HL-60/S4 treated with retinoic acid at 250 ng/mL for 4 days and 3 days (cell line): ENCODE measurements at regions not wholly inside any gene's neighbourhood (a gene's known extent, or its start where the extent isn't known, plus 50 kb on each side); places are given as distances from the start of the nearest gene placed in this dataset.
"Not testable (repeated sequence)": the region's sequence is repeated elsewhere in the genome, so short reads cannot be mapped to it uniquely, and the experiment has no call there.

Experiments
- in situ Hi-C: fragments of 300-500 bp; cut with MboI; formaldehyde crosslinking; loops from 2 replicates; pipeline ENCODE4 v1.7.0; 2022; ENCODE audit warnings: low sequenced_read_pairs

DNA sequence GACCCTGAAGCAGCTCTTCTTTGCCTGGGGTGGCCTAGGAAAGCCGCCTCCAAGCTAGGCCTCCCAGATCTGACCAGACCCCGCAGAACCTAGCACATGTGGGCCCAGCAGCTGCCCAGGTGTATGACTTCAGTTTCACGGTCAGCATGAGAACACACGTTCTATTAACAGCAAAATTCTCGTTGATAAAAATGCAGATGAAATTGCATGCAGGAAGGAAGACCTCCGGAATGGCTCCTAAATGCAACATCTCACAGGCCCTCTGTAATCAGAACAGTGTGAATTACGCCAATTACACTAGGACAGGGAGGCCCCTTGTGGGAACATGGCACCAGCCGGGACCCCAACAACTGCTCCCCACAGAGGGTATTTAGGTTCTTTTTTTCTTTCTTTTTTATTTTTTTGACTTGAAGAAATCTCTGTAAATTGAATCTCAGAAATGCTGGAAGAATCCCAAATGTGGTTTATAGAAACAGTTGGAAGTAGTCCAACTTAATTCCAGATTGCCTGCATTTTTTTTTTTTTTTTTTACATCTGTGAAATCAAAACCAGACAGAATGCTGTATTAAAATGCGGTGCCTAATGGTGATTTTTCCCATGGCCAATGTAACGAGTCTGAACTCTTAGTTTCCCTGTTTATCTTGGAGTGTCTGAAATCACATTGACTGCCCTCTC lies 185.1 kb downstream of the NPIPB11 start:
- in situ Hi-C loops: not testable (repeated sequence)

DNA sequence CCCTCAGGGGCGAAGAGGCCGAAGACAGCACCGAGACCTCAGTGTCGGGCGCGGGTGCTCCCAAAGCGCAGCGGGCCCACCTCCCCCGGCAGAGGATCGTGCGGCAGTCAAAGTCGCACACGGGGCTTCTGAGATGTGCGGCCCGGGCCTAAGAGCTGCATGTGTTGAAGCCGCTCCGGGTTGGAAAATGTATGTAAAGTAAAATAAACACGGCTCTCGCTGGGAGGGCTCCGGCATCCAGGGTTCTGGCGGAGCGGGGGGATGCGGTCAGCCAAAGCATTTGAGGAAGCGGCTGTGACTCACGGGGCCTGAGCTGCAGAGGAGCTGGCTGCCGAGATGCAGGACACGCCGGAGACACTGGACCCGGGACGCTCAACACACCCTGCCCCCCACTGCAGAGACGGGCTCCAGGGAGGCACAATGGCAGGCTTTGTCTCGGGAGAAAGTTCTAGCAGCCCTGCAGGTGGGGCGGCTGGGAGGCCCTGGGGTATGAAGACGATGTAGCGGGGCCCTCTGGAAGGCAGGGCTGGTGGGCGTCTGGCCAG lies 185.8 kb downstream of the NPIPB11 start:
- in situ Hi-C loops: not testable (repeated sequence)

DNA sequence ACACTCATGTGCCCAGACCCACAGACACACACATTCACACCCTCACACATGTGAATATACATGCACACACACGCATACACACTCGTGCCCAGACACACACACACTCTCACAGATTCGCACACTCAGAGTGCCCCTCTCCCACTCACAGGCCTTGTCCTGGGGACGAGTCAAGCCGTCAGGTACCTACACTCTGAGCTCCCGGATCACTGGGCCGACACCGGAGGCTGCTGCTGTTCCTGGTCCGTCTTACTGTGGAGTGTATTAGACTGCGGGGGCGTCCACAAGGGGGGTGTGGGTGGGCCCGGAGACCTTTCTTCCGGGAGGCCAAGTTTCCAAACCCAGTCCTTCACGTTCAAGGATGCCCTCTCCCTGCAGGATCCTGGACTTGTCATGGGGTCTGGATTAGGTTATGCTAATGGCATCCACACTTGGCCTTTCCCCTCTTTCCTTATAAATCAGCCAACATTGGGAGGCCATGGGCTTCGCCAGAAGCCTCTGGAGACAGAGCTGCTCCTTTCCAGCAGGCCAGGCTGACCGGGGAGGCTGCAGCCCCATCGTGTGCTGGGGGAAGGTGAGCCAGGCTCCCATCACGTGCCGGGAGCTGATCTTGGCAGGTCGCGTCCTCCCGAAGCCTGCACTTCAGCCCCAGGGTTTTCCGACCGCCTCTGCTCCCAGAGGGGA lies 186.4 kb downstream of the NPIPB11 start:
- in situ Hi-C loops: not testable (repeated sequence)

DNA sequence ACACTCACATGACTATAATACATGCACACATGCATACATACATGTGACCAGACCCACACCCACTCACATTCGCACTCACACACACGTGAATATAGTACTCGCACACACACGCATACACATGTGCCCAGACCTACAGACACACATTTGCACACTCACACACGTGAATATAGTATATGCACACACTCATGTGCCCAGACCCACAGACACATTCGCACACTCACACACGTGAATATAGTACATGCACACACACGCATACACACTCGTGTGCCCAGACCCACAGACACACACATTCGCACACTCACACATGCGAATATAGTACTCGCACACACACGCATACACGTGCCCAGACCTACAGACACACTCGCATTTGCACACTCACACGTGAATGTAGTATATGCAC lies 186.9 kb downstream of the NPIPB11 start:
- in situ Hi-C loops: not testable (repeated sequence)

DNA sequence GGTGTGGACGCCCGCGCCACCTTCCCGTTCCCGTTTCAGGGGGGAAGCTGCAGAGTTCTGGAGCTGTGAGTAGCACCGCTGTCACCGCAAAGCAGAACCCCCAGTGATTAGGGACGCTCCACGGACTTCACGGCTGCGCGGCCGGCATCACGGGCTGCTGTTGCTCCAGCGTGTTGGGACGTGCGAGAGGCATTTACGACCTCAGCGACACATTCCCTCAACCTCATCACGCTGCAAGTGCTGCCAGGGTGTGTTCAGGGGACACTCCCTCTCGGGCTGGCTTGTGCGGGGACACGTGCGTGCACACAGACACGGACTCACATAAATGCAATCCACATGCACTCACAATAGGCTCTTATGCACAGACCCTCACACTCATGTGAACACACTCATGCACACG lies 187.9 kb downstream of the NPIPB11 start:
- in situ Hi-C loops: not testable (repeated sequence)

DNA sequence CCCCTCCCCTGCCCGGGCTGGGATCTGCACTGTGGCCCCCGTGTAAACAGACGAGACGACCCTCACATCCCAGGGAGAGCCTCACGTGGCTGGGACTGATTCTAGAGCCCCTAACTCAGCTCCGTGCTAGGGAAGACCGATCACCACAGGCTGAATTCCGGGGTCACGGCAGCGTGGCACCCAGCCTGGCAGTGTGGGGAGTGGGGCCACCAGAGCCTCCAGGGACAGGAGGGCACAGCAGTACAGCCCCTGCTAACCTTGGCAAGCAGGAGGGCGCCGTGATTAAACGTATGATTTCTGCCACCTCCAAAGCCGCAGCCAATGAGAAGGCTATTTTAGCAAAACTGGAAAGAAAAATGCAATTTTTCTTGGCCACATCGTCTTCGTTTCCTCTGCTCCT lies 188.3 kb downstream of the NPIPB11 start:
- in situ Hi-C loops: not testable (repeated sequence)

DNA sequence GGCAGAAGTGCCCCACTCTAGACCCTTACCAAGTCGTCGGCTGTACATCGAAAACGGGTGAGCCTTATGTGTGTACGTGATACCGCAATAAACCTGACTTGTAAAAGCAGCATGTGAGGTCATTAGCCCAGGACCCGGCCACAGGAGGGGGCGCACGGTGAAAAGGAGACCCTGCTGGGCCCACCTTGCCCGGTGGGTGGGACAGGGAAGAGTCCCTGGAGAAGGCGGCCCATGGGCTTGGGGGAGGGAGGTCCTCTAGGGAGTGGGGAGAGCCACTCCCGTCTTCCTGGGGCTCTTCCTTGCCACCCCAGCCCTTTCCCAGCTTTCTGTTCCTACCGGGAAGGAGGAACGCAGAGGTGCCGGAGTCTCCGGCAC lies 188.8 kb downstream of the NPIPB11 start:
- in situ Hi-C loops: not testable (repeated sequence)

DNA sequence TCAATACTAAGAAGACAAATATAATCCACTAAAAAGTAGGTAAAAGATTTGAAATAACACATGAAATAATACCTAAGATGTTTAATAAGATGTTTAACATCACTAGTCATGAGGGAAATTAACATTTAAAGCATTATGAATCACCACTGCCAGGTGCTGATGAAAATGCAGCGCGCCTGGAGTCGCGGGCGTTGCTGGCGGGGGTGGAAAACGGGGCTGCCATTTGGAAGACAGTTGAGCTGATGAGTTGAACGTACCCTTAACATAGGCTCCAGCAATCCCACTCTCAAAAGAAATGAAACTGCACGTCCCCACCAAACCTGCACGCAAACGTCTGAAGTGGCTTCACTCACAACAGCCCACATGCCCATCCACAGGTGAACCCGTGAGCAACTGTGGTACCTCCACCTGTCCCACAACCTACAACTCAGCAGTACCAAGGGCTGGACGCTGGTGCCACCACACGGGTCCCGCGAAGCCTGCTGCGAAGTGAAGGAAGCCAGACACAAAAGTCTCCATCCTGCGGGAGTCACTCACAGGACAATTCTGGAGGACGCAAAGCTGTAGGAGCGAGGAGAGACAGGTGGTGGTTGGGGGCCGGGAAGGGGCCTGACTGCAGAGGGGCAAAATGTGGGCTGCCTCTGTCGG lies 189.3 kb downstream of the NPIPB11 start:
- in situ Hi-C loops: not testable (repeated sequence)

DNA sequence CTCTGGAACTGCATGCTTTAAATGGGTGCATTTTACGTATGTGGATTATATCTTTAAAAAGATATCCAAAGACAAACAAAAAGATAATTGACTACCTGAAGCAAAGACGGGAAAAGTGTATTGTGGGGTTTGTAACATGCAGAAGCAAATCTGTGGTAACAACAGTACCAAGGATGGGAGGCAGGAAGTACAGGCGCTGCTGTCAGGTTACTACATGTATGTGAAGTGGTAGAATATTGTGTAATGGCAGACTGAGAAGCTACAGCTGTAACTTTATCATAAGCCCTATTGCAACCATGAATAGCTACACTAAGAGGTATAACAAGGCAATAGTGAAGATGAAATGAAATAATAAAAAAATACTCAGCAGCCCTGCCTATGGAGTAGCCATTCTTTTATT lies 192.7 kb downstream of the NPIPB11 start:
- in situ Hi-C loops: not testable (repeated sequence)

DNA sequence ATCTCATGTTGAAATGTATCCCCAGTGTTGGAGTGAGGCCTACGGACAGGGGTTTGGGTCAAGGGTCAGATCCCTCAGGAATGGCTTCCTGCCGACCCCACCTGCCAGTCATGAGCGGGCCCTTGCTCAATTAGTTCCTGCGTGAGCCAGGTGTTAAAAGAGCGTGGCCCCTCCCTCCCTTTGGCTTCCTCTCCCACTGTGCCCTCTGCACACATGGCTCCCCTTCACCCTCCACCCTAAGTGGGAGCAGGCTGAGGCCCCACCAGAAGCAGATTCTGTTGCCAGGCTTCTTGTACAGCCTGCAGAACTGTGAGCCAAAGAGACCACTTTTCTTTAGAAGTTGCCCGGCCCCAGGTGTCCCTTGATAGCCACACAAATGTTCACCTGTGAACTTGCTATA lies 193.3 kb downstream of the NPIPB11 start:
- in situ Hi-C loops: not testable (repeated sequence)

DNA sequence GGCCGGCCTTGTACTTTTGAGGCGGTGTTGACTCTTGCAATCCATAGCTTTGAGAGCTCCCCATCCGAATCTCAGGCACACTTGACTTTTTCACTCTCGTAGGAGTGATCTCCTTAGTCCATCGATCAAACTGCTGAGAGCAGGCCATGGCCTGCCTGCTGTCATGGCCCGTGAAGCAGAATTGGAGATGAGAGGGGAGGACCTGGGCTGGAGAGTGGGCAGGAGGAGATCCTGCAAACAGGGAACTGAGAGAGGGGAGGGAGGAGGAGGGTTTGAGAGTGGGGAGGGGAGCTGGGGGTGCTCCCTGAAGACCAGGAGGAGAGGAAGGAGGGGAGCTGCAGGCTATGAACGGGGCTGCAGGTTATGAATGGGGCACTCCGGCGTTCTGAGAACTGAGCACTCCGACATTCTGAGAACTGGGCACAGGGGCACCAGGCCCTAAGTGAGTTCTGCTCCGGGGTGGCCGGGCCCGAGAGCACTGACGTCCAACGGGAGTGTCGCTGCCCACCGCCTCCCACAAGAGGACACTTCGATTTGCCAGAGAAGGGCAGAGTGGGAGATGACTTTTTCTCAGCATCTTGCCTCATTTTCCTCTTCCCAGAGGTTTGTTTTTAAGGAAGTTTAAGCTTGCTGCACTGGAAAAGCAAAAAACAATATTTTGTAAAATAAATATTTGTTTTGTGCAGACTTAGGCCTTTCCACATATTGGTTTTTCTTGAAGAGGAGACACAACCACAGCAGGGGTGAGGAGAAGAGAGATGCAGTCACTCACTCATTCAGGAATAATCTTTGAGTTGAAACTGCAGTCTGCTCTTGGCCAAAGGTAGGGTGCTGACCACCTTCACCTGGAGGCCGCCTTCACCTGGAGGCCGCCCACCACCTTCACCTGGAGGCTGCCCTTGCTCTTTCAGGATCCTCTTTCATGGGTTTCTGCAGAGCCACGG lies 194.2 kb downstream of the NPIPB11 start:
- in situ Hi-C loops: not testable (repeated sequence)

DNA sequence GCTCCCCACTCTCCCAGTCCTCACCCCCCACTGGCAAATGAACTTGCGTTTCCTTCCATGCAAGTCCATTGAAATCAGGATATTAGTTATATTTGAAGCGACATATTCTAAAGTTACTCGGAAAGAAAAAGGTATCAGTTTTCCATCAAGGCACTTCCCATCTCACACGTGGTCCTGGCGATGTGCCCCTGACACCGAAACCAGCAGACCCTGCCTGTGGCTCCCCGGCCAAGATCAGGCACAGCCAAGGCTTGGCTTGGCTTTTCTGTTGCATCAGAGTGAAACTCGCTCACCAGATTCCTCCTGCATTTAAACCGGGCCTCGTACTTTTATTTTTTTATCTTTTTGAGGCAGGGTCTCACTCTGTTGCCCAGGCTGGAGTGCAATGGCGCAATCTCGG lies 195.1 kb downstream of the NPIPB11 start:
- in situ Hi-C loops: not testable (repeated sequence)

DNA sequence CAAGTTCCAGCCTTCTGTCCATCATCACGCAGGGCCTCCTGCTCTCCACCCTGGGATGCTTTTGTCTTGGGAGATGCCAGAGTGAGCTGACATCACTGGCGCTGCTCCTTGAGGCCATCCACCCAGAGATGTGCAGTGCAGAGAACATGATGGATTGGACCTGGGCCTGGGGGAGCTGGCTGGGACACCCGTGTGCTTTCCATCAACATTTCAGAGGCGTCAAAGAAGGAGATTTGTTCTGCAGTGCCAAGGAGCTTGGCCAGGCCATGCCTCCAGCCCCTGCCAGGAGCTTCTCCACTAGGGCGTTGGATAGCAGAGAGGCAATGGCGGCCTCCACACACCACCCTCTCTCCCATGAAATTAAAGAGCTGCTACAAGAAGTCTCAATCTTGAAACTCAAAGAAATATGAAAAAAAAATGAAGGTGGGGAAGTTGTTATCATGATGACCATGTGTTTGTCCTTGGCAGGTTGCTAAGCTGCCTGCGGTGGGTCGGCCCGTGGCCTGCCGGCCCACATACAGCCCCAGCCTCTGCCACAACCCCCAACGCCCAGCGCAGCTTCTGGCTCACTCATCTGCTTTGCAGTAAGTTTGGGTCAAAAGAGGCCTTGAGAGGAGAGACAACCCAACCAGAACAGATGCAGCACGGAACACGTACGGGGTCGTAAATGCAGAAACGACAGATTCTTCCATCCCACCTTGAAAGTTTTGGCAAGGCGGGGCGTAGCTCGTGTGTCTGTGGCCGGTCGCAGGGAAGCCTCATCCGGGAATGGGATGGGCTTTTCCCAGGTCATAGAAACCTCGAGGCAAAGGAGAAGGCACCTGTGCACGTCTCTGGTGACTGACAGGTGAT lies 196.0 kb downstream of the NPIPB11 start:
- in situ Hi-C loops: not testable (repeated sequence)

DNA sequence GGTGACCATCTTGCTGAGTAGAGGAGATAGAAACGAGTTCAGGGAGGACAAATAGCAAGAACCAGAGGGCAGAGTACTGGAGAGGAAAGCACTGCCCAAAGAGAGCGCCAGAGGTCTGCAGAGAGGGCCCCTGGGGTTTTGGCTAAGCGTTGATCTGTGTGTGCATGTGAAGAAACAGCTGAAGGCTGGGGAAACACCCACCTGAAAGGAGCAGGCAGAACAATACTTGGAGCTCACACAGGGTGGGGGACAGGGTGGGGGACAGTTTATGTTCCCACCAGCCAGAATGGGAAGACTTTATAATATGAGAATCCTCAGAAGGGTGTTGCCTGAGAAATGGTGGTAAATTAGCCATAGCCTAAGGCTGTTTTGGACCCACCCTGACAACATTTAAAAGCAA lies 200.4 kb downstream of the NPIPB11 start:
- in situ Hi-C loops: not testable (repeated sequence)

DNA sequence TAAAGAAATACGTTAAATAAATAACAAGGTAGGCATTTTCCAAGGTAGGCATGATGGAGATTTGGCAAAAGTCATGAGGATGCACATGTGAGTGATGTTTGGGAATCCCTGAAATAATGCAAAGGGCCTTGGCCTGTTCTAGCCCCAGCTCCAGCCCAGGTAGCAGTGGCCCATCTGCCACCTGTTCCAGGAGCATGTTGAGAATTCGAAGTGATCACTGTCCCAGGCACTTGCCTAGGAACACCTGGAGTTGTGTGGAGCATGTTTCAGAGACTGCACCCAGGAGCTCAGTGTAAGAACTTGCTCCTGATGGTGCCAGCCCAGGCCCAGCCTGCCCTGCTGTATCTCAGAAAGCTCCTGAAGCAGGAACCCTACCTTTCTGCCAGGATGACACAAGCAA lies 201.4 kb downstream of the NPIPB11 start:
- in situ Hi-C loops: not testable (repeated sequence)

DNA sequence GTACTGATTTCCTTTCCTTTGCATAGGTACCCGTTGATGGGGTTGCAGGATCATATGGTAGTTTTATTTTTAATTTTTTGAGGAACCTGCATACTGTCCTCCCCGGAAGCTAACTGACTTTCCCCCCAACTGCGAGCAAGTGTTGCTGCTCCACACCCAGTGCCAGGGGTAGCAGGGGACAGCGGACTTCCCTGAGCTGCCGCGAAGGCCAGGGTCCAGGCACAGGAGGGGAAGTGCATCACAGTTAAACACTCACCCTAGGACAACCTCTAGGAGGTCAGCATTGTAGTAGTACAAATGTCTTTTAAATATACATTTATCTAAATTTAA lies 201.7 kb downstream of the NPIPB11 start:
- in situ Hi-C loops: no loop called here

DNA sequence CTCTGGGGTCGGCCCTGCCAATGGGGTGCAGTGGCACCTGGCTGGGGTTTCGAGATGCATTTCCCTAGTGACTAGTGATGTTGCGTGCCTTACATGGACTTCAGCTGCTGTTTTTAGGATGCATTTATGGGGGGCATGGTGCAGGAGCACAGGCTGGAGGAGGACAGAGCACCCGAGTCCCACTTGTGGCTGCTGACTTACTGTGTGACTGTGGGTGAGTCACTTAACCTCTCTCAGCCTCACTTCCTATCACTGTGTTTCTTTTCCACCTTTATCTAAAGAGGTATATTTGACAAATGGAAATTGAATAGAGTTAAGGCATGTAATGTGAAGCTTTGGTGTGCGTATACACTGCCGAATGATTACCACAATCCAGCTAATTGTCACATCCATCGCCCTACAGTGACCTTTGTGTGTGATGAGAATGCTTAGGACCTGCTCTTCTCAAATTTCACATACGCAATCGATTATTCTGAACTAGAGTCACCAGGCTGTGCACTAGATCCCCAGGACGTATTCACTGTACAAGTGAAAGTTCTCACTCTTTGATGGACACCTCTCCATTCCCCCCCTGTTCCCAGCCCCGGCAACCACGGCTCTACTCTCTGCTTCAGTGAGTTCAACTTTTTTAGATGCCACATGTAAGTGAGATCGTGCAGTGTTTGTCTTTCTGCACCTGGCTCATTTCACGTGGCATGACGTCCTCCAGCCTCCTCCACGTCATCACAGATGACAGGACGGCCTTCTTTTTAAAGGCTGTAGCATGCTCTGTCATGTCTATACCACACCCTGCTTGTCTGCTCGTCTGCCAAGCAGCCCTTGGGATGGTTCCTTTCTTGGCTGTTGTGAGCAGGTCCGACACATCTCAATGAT lies 202.3 kb downstream of the NPIPB11 start:
- in situ Hi-C loops: not testable (repeated sequence)

DNA sequence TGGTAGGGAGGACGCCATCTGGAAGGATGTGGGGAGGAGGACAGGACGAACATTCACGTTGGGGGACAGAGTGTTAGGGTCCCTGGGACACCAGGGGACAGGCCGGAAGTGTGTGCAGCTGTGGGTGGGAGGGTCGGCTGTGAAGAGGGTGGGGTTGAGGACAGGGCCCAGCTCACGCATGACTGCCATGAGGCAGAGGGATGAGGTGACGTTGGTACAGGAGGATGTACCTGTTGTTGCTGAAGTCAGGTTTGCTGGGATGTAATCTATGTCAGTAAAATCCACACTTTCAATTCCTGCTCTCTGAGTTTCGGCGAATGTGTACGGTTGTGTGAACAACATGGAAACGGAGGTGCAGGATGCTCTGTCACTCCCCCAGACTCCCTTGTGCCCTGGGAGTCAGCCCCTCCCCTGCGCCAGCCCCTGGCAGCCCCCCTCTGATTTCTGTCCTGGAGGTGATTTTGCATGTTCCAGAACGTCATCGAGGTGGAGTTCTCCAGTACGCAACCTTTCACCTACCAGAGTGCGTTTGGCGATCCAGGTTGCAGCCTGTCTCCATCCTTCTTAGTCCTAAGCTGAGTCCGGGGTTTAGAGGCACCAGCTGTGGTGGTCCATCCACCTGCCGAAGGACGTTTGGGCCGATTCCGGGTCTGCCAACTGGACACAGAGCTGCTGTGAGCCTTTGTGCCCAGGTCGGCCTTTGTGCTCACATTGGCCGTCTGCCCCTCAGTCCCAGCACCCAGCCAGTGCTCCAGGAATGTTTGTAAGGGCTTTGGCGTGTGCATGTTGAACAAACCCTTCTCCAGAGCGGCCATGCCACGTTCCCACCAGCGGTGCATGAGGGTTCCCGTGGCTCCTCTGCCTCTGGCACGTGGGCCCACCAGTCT lies 203.2 kb downstream of the NPIPB11 start:
- in situ Hi-C loops: not testable (repeated sequence)
